ENCODE measurements at regions not wholly inside any gene's neighbourhood (a gene's known extent, or its start where the extent isn't known, plus 50 kb on each side); places are given as distances from the start of the nearest gene placed in this dataset.
"Not testable (repeated sequence)": the region's sequence is repeated elsewhere in the genome, so short reads cannot be mapped to it uniquely, and the experiment has no call there.

DNA sequence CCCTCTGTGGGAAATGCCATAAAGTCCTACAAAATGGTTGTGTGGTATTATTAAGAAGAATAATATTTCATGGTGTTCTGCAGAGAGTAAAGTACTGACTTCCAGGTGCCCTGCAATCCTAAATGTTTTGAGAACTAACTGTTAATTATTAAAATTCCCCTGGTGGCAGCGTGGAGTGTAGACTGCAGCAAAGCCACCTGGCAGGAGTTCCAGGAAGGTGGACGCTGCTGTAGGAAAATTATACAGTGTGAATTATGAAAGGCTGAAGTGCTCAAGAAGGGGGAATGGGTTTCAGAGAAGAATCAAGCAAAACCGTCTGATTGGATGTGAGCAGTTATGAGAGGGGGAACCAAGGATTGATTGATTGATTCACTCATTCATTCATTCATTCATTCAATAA is 572.4 kb upstream of the PPP2R3A start:
- FAIRE-seq, result no peak
- DNase-seq (ENCODE audit: low spot score in 2 of 2), result no peak

DNA sequence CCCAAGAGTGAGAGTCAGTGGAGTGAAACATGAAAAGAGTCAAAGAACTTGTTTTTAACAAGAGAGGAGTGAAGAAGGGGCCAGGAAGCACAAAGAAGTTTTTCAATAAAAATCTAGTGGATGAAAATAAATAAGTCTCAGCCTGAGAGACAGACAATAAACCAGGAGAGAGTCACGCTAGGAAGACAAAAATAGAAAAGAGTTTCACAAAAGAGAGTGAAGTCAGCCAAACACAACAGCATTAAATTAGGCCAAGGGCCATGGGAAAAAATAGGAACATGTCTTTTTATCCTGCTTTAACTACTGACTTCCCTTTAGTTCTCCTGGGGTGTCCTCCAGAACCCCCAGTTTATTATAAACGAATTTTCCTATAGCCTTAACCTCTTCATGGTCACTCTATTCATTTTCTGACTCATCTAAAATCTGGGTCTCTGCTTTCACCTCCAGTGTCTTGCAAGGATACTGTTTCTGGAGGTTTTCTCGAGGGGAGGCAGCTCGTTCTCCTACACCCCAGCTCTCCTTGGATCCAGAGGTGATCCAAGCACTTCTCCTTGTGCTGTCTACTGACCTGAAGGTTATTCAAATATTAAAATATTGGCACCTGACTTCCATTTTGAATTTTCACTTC is 571.5 kb upstream of the PPP2R3A start:
- FAIRE-seq, result no peak
- DNase-seq (ENCODE audit: low spot score in 2 of 2), result no peak

DNA sequence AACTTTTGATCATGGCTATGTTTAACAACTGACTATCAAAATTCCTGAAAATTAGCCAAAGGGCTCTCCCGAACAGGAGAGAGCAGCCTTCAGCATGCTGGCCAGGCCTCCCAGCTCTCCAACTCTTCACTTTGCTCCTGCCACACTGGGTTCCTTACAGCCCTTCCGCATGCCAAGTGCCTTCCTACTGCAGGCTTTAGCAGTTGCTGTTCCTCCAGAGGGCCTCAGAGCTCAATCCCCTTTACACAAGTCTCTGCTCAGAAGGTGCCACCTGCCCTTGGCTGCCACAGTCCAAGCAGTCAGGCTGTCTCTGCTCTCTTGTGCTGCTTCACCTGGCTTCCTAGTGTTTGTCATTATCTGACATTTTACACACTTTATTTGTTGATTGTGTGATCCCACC is 553.1 kb upstream of the PPP2R3A start:
- FAIRE-seq (no peak), DNase-seq (ENCODE audit: low spot score in 2 of 2) (no peak)

DNA sequence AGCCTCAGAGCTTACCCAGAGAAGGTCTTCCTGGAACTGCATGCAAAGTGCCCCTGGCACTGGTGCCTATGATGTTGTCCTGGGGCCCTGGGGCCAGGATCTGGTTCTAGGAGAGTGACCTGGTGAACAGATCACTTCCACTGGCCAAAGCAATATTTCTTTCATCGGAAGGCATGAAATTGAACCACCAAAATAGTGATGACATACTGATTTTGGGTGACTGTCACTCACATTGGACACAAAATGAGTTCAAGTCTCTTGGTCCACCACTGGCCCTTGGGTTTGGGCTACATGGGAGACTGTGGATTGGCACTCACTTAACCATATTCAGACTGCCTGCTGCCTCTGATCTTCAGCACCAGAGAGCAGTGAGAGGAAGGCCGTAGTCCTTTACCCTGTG is 549.3 kb upstream of the PPP2R3A start:
- FAIRE-seq (no peak), DNase-seq (ENCODE audit: low spot score in 2 of 2) (no peak)

GRCh38 chr3:135419155-135419554 is 546.4 kb upstream of the PPP2R3A start:
- FAIRE-seq (no peak), DNase-seq (ENCODE audit: low spot score in 2 of 2) (no peak)

DNA sequence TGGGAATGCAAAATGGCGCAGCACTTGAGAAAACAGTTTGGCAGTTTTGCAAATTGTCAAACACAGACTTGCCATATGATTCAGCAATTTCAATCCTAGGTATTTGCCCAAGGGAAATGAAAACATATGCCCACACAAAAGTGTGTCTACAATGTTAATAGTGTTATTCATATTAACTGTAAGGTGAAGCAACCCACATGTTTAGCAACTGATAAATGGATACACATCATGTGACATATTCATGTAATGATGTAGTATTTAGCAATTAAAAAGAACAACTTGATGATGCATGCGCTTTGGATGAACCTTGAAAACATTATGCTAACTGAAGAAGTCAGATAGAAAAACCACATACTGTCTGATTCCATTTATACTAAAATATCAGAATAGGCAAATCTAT is 539.0 kb upstream of the PPP2R3A start:
- DNase-seq (ENCODE audit: low spot score in 2 of 2) (no peak), FAIRE-seq (no peak)

- FAIRE-seq (no peak), DNase-seq (ENCODE audit: low spot score in 2 of 2) (no peak)
Measured at GRCh38 chr3:135432402-135432801, 533.1 kb upstream of the PPP2R3A start.

GRCh38 chr3:135438889-135439597 is 526.5 kb upstream of the PPP2R3A start:
- not testable (repeated sequence) for DNase-seq (ENCODE audit: low spot score in 2 of 2); FAIRE-seq

DNA sequence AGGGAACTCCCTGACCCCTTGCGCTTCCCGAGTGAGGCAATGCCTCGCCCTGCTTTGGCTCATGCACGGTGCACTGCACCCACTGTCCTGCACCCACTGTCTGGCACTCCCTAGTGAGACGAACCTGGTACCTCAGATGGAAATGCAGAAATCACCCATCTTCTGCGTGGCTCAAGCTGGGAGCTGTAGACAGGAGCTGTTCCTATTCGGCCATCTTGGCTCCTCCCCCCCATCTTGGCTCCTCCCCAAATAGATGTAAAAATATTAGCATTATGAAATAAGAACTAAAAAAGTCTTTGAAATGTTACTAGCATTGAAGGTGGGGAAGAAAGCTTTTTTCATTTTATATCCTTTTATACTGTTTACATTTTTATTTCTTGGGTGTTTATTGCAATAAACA is 525.9 kb upstream of the PPP2R3A start:
- FAIRE-seq; DNase-seq (ENCODE audit: low spot score in 2 of 2): not testable (repeated sequence)

DNA sequence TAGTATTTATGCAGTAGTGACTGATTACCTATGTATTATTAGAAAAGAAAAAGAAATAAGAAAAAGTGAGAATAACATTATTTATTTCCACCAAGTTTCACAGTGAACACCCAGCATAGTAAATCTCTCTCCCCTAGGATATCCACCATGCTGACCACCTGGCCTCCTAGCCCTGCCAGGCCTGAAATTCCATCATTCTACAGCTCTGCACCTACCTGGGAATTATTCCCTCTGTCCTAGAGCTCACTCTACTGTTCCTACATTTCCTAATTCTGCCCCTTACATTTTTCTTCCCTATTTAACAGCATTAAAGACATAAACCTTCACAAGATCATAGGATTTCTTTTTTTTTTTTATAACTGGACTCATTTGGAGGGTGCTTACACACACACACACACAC is 525.3 kb upstream of the PPP2R3A start:
- DNase-seq (ENCODE audit: low spot score in 2 of 2) (no peak), FAIRE-seq (no peak)

GRCh38 chr3:135440746-135441145 is 524.8 kb upstream of the PPP2R3A start:
- FAIRE-seq, result no peak
- DNase-seq (ENCODE audit: low spot score in 2 of 2), result no peak

GRCh38 chr3:135444058-135444457 is 521.5 kb upstream of the PPP2R3A start:
- no peak for DNase-seq (ENCODE audit: low spot score in 2 of 2)
- FAIRE-seq, result no peak

GRCh38 chr3:135447483-135447882 is 518.0 kb upstream of the PPP2R3A start:
- DNase-seq (ENCODE audit: low spot score in 2 of 2) (no peak), FAIRE-seq (no peak)

- FAIRE-seq, result no peak
- DNase-seq (ENCODE audit: low spot score in 2 of 2), result no peak
Measured at GRCh38 chr3:135448520-135448919, 517.0 kb upstream of the PPP2R3A start.

DNA sequence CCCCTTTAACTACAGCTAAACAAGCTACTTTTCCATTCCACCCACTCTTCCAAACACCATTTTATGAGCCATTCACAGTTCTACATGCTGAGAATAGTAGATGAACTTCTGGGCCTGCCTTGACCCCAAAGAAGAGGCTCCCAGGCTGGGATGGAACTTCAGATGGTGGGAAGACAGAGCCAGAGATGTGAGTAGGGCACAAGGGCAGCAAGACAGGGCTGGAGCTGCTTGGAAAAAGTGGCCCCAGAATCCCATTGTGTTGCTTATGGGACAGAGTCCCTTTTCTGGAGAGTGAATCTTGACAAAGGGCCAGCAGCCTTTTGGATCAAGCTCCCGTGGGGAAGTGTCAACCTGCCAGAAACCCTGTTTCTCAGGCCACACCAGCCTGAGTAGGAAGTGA is 516.5 kb upstream of the PPP2R3A start:
- DNase-seq (ENCODE audit: low spot score in 2 of 2), result no peak
- no peak for FAIRE-seq

GRCh38 chr3:135451037-135451785 is 514.3 kb upstream of the PPP2R3A start:
- no peak for DNase-seq (ENCODE audit: low spot score in 2 of 2)
- no peak for FAIRE-seq

DNA sequence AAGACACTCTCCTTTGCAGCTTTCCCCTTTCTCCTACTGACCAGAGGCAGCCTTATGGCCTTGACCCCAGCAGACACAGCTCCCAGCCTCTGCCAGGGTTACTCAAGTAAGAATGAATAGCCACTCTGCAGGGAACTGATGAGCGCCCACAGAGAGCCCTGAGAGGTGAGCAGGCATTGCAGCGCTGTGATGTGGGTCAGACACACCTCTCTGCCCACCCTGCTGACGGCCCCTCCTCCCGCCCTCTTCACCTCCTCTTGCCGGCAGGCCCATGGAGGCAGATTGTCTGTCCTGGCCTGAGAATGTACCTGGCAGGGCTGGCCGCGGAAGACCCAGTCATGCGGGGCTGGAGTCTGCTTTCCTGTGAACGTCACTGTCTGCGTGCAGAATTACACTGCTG is 512.6 kb upstream of the PPP2R3A start:
- DNase-seq (ENCODE audit: low spot score in 2 of 2) (no peak), FAIRE-seq (no peak)

DNA sequence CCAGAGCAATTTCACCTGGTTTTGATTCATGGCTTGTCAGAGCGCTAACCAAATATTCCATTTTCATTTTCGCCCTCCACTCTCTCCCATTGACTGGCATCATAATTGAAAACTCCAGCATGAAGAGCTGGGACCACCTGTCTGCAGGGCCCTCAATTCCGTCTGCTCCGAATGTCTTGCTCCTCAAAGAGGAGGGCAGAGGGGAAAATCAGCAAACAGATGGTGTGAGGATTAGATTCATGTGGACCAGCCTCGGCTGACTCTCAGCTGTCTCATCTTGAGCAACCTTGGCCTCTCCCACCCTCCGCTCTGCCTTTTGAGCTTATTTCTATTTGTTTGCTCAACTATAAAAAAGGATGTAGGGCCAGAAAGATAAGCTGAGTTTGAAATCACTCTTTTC is 512.2 kb upstream of the PPP2R3A start:
- no peak for FAIRE-seq
- no peak for DNase-seq (ENCODE audit: low spot score in 2 of 2)

DNA sequence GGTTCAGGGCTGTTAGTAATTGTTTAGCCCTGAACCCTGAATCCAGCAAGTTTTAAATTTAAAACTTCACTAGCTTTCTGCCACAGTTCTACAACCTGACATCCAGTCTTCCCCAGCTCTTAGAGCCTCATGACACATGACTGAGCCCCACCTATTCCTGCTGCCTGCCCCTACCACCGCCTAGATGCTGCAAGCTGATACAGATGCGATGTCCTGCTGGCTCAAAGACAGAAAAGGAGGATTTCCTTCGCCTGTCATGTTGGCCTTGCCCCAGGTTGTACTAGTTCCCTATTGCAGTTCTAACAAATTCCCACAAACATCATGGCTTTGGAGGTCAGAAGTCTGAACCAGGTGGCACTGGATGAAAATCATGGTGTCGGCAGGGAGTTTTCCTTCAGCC is 510.6 kb upstream of the PPP2R3A start:
- FAIRE-seq, result no peak
- no peak for DNase-seq (ENCODE audit: low spot score in 2 of 2)

- DNase-seq (ENCODE audit: low spot score in 2 of 2), result no peak
- FAIRE-seq, result no peak
Measured at GRCh38 chr3:135456108-135456790, 509.3 kb upstream of the PPP2R3A start.

All from frontal cortex (tissue), 3 donors.